OCI-M2 (cell line): ENCODE measurements at regions not wholly inside any gene's neighbourhood (a gene's known extent, or its start where the extent isn't known, plus 50 kb on each side); places are given as distances from the start of the nearest gene placed in this dataset.
"Not testable (repeated sequence)": the region's sequence is repeated elsewhere in the genome, so short reads cannot be mapped to it uniquely, and the experiment has no call there.

Experiments
- DNase-seq: peaks from one replicate; lab custom pipeline; 2025; ENCODE audit not compliant: unreplicated experiment; lab: John Stamatoyannopoulos, UW

DNA sequence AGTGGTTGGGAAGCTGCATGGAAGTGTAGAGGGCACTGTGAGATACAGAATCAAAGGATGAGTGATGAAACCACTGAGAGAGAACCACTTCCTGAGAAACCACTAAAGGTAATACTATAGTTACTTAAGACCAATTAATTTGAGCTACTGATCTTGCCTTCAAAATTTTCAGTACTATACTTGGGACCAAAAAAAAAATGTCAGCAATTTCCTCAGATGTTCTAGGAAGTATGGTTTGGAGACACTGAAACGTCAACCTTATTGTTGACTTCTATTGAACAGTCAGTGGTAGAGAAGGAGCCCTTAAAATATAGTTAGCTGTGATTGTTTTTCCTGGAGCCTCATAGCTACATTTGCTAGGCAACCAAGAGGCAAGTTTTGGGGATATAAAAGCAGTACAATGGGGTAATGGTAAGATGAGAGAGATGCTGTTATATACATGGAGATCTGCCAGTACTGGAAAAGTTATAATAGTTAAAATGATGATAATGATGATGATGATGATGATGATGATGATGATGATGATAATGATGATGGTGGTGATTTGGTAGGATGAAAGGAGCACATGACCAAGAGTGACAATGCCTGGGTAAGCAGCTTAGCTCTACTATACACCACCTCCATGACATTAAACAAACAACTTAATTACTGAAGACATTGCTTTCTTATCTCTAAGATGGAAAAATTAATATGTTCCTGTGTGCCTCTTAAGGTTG, 300.9 kb upstream of the G2E3 start:
- no peak for DNase-seq

DNA sequence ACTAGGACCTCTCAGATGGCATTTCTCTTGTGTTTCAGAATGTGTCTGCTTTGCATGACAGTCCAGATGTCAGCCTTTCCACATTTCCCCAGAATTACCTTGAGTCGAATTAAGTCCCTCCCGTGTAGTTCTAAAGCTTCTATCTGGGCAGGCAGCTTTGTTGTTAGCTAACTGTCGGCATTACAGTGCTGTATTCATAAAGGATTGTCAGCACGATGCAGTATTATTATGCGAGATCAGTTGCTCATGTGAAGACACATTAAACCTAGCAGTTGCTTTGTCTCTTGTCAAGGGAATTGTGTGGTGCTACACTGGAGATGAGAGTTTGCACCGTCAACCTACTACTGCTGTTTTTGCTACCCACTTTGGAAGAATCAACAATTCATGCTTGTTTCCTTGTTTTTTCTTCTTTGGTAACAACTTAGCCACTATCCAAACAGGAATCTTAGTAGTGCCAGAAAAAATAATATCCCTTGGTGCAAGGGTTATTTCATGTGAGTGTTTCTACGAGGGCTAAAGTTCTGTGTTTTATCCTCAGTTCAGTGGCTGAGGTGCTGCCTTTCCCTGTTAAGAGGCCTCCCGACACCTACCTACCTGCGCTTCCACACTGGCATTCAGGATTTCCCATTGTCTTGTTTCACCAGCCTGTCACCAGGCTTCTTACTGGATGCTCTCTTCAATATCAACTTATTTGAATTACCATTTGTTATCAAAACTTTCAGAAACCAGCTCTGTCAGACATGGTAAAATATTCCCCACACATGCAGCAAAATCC, 297.9 kb upstream of the G2E3 start:
- DNase-seq: no peak

DNA sequence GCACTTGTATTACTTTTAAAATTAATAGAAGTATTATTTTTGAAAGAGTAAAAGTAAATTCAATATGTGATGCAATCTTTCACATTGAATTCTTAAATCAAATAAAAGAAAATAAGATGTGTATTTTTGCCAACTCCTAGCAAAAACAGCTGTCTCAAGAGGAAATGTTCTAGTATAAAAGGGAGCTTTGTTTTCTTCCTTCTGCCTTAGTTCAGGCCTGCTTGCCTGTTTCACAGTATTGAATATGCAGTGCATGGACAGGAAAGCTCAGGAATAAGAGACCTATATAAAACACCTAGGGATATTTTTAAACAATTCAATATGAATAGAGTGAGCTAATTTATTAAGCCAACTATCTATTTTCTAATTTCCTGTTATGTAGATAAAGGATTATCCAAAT, 294.8 kb upstream of the G2E3 start:
- no peak for DNase-seq

DNA sequence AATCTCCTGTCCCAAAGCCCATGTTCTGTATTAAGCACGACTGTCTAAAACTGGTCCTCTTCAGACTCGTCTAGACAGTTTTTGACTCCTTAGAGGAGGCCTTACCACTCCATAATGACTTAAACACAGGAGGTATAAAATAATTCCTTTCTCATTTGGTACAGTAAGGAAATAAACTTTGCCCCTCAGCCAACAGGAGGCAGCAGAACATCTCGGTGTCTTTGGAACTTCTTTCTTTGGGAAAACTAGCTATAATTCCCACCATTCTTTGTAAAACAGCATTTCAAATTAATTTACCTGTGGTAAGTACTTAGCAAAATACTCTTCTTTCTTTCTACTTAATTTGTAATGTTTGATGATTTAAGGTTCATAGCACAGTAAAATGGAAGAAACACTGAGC, 292.7 kb upstream of the G2E3 start:
- no peak for DNase-seq

DNA sequence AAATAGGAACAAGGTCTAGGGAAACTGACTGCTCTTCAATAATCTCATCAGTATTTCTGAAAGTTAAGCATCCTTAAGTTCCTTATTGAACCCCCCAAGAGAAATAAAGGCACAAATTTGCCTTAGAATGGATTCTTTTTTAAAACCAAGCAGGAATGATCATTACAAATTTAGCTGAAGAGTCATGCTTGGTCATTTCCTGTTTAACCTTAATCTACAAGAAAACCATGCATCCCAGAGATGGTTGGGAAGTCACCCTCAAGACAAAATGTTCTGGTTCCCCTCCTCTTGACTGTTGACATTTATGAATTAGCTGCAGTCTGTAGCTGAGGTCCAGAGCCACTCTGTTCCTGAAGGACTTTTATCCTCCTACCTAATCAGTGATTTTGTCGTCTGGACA, 291.8 kb upstream of the G2E3 start:
- no peak for DNase-seq

DNA sequence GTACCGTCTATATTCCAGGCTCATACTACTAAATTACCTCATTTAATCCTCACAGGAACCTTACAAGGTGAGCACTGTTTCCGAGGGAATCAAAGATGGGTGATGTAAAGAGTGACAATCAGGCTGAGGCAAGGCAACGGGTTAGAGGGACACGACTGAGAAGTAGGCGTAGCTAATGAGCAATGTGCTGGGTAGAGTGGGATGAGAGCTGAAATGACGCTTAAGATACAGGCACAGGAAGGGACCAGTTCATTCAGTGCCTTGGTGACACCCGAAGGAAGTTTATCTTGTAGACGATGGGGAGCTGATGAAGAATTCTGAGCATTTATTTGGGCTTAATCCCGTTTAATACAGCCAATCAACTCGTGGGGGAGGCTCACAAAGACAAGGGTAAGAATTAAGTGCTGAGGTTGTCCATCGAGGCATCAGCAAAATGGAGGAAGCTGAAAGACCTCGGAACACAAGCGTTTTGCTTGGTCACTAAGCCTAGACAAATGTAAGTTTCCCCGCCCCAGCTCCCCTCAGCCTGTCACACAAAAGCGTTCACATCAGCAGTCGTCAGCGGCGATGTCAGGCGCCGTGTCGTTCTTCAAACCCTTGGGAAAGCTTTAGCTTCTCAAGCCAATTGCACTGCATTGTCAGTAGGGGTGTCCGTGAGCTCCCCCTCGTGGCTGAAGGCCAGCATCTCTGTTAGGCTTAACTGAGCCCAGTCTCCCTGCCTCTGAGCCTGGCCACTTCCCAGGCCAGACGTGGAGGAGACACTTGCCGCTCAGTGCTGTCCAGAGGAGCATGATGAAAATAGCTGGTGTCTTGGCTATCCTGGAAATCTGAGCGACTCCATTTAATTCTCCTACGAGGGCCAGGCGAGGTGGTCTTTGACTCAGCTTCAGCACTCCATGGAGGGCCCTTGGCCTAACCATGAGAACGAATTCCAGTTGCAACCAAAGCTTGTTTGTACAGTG, 288.5 kb upstream of the G2E3 start:
- peak; percentile 77 for DNase-seq

DNA sequence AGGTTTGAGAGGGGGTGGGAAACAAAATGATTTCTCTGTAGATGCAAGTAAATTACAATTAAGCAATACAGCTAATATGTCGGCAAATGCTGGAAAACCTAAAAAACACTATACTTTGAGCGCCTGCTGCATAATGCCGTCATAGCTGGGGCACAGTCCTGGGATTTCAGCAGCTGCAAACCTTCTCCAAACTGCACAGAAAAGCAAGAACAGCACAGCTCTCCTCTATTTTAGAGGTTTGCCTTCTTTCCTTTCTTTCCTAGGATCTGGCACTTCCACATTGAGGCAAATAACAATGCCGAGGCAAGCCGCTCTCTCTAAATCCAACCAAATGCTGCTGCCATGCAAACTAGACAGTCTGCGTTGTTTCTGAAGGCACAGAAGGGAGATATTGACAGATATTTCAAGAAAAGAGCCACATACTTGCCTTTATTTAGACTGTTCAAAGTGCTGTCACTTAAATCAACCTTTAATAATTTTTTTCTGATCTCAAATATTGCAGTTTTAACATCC, 287.1 kb upstream of the G2E3 start:
- DNase-seq: no peak

DNA sequence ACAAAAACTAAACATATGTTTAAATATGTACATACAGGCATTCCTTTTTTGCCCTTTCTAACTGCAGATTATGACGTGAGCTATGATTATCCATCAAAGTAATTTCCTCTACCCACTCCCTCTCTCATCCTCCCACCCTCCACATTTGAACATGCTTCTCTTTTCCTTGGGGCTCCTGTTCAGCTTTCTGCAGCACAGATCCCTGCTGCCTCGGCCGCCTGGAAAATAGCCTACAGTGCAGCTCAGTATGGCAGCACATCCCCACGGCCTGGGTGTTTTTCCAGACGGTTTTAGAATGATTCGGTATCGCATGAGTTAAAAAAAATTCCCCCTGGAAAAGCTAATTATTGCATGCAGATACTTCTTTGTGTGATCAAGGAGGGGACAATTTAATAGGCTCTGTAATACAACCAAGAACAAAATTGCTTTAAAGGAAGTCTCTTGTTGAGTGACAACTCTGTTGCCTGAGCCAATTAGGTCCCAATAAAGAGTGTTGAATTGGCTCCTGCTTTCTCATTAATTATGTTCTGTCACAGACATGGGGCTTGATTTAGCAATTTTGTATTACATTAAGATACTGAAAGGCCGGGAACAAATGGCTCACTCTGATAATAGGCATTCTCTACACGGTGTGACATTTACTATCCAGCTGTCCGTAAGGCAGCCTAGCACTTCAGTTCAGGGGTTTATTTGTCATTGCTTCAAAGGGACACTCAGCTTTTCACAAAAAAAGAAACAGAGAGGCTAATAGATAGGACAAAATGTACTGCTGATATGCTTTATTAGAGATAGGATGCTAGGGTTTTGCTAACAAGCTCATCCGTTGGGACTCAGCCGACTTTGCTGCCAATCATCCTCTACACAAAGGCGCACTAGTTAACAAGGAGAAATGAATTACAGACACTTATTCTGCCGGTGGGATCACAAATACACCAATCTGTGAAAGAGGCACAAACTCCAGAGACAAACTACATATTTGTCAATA, 285.8 kb upstream of the G2E3 start:
- DNase-seq: no peak

DNA sequence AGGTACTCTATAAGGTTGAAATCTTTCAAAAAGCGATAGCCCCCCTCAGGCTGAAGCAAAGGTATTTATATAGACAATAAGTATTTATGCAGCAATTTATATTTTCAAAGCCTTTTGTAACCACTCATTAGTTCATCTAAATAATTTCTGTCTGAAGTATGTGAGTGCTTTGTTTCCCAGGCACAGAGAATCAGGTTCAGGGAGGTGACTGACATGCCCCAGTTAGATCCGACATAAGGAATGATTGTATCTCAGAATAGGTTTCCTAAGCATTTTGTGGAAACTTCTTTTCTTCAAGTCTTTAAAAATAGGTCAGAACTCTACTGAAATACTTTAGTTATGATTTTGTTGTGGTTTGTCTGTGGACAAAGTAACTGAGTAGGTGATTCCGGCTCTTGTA, 283.4 kb upstream of the G2E3 start:
- no peak for DNase-seq

DNA sequence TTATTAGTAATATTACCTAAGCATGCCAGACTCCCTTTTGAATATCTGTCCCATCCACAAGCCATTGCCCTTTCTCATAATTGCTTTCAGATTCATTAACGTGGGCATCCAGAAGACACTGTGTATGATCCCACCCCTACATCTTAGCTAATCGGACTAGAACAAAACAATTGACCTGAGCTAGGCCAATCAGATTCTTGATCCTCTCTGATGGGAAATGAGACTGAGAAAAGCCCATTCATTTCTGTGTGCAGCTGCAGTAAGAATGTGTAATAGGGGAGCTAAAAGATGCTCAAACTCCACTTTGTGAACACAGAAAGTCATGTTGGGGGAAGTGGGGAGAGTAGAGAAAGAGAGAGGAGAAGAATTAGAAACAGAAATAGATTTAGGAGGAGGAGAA, 281.7 kb upstream of the G2E3 start:
- DNase-seq: no peak

DNA sequence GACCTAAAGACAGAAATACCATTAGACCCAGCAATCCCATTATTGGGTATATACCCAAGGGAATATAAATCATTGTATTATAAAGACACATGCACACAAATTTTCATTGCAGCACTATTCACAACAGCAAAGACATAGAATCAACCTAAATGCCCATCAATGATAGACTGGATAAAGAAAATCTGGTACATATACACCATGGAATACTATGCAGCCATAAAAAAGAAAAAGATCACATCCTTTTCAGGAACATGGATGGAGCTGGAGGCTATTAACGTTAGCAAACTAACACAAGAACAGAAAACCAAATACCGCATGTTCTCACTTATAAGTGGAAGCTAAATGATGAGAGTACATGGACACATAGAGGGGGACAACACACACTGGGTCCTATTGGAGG, 280.1 kb upstream of the G2E3 start:
- DNase-seq: not testable (repeated sequence)

DNA sequence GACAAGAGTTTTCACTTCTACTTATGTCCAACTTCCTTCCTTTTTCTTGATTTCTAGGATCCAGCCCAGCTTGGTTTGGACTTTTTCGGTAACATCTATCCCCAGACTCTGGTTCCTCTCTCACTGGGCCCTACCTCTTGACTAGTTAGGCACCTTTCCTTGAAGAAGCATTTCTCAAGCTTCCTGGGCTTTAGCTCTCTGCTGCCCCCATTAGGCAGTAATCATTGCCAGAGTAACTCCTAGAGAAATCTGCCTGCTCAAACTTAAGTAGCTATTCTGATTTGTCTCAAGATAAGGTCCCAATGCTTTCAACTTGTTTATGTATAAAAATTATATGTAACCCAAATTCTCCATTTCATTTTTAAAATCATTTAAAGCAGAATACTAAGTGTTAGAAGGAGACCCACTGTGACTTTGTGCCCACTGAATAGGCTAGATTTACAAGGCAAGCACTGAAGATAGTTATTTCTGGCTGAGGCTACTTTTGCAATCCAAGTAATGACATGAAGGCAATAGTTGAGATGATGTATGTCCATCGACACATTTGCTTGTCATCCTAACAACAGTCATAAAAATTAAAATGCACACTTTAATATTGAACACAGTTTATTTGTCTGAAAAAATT, 275.0 kb upstream of the G2E3 start:
- DNase-seq: no peak

DNA sequence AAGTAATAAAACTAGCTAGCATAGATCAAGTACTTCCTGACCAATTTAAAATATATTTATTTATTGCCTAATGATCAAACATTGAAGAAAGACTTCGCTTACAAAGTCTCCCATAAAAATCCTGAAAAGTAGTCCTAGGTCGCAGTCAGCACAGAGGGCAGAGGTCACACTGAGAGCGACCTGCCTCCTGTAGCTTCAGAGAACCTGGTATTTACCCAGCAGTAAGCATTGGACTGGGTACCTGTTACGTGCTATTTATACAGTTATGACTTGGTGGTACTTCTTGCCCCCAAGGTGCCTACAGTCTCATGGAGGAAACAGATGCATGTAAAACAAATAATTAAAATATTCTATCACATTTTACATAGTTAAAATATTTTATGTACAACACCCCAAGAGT, 274.1 kb upstream of the G2E3 start:
- no peak for DNase-seq

DNA sequence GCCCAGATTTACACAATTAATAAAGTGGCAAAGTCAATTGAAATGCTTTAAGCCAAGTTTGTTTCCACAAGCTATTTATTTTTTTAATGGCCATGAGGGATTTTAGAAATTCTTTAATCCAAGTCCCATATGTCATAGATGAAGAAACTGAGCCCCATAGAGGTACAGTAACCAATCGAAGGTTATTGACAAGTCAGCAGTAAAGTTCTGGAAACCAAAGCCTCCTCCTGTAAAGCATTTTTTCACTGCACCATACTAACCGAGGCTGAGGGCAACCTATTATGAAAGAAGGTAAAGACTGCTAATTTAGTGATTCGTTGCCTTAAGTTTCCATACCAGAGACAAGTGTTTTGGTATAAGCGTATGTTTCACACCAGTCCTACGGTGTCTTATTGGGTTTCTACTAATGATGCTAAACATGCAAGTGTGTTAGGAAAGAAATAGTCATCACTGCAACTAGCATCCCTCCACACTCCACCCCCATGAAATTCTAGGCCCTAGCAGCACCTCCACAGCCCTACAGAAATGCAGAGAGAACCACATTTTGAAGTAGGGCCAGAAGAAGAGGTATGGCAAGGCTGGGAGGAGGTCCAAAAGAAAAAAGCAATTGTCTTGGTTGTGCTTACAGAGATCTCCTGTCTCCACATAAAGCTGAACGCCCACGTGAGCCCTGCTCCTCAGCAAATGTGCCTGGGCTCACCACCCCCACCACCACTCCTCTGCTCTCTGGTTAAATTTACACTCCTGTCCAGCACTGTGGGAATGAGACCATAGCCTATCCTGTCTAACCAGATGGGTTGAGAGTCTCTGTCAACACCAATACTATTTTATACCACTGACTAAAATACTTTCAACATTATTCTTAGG, 271.1 kb upstream of the G2E3 start:
- no peak for DNase-seq

DNA sequence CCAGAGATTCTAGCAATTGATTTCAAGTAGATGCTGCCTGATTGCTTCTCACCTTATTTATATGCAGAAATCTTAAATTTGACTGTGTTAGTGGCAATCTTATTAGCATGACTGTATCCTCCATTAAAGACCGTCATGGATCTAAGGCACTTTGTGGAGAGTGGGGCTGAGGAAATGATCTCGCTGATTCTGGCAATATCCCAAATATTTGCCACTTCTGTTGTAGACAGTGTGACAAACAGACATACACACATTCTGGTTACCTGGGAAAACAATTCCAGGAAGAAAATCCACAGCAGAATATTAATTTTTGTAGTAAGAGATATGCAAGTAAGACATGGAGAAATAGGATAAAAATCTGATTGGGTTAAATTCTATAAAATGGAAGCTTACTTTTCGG, 269.0 kb upstream of the G2E3 start:
- DNase-seq: no peak

DNA sequence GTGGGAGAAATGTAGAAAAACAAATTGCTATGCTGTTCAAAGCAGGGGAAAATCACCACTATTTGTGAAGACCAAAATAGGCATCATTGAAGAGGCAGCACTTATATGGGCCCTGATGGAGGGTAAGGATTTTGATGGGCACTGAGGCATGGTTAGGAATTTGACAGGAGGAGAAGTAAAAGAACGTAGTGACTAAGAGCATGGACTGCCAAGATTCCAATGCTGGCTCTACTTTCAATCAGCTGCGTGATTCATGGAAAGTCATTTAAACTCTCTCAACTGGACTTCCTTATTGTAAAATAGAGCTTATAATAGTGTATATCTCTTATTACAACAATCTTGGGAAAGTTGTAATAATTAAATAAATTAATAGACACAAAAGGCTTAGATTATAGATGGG, 267.7 kb upstream of the G2E3 start:
- DNase-seq: no peak

DNA sequence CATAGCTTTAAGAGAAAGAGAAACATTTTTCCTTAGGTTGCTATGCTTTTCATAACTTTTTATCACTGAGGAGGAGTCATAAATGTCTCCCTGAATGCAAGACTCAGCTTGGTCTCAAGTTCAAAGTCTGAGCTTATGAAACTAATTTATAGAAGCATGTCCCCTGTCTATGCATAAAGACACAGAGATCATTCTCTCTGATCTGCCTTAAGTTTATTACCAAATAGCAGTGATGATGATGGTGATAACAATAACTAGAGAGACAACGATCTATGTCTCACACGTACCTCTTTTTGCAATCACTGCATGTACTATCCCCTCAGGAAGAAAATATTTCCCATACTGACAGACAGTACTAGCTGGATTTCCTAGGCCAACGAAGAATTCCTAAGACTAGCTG, 266.4 kb upstream of the G2E3 start:
- DNase-seq: no peak

DNA sequence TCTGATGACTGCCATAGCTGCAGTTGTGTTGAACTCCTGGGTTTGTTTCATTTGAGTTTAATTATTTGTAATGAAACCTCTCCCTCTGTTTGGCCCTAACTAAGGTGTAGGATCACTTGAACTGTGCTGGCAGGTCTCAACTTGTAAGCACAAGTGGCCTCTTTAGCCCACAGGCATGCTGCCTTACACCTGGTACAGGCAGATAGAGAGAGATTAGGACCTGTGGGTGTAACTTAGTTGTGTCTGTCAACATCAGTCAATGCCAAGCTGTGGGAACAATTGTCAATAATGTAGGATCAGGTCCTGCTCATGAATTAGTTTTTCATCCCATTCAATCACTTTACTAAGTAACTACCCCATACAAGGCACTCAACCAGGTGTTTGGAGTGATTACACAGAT, 263.0 kb upstream of the G2E3 start:
- no peak for DNase-seq

DNA sequence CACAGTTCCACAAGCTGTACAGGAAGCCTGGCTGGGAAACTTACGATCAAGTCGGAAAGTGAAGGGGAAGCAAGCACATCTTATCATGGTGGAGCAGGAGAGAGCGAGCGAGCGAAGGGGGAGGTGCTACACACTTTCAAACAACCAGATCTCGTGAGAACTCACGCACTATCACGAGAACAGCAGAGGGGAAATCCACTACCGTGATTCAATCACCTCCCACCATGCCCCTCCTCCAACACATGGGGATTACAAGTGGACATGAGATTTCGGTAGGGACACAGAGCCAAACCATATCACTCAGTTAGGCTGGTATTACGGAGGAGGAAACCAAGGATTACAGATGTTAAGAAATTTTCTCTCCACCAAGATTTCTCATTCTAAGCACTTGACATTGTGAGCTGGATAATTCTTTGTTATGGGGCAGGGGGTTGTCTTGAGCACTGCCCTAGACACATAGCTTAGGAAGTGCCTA, 262.0 kb upstream of the G2E3 start:
- no peak for DNase-seq
